Upper lobe of left lung (tissue), 6 donors: ENCODE measurements at regions not wholly inside any gene's neighbourhood (a gene's known extent, or its start where the extent isn't known, plus 50 kb on each side); places are given as distances from the start of the nearest gene placed in this dataset.

Experiments used
- ATAC-seq, 2 donors: fragments of 200-7000 bp; cut with Tn5 transposase; one replicate each; pipeline ENCODE4 v1.9.1; 2022; ENCODE audit warnings: mild to moderate bottlenecking in 2 of 2, moderate library complexity in 2 of 2; ENCODE audit not compliant: low FRiP score in 2 of 2
- DNase-seq, 2 donors: peaks; one replicate each; pipeline ENCODE4 v3.0.0-alpha.2; 2019 to 2020
- H3K27ac ChIP-seq, 4 donors: fragments of 200-600 bp; sonication (generic); one replicate each; pipeline ENCODE4 v1.5.1; 2016 to 2019
- H3K27me3 ChIP-seq, 4 donors: fragments of 200-600 bp; sonication (generic); one replicate each; pipeline ENCODE4 v1.5.1; 2017 to 2019
- H3K36me3 ChIP-seq, 4 donors: fragments of 200-600 bp; sonication (generic); one replicate each; pipeline ENCODE4 v1.5.1; 2016 to 2019
- H3K4me1 ChIP-seq, 4 donors: fragments of 200-600 bp; sonication (generic); one replicate each; pipeline ENCODE4 v1.5.1; 2018 to 2019
- H3K4me3 ChIP-seq, 4 donors: fragments of 200-600 bp; sonication (generic); one replicate each; pipeline ENCODE4 v1.5.1; 2017 to 2019; ENCODE audit warnings: mild to moderate bottlenecking in 2 of 4, moderate library complexity in 1 of 4
- H3K9me3 ChIP-seq, 4 donors: fragments of 200-600 bp; sonication (generic); one replicate each; pipeline ENCODE4 v1.5.1; 2018 to 2019
- CTCF ChIP-seq, 6 experiments: fragments of 450-650 bp in 4 of 6; fragments of 200-600 bp in 2 of 6; sonication (generic) in 2 of 6; IDR thresholded peaks; one replicate each; pipeline ENCODE4 v1.5.1; 2016 to 2019; ENCODE audit warnings: antibody characterized with exemption in 6 of 6
- EP300 ChIP-seq, 4 donors: sonication (generic); formaldehyde crosslinking; IDR thresholded peaks; one replicate each; pipeline ENCODE4 v1.5.1; 2017; ENCODE audit warnings: antibody characterized with exemption in 4 of 4, control low read depth in 2 of 4
- POLR2A ChIP-seq, 4 donors: fragments of 450-650 bp; IDR thresholded peaks; one replicate each; pipeline ENCODE4 v1.5.1; 2016 to 2017; ENCODE audit warnings: antibody characterized with exemption in 4 of 4, mild to moderate bottlenecking in 2 of 4
- POLR2AphosphoS5 ChIP-seq, 2 donors: sonication (generic); formaldehyde crosslinking; IDR thresholded peaks; one replicate each; pipeline ENCODE4 v1.5.1; 2017; ENCODE audit warnings: antibody characterized with exemption in 2 of 2
- WGBS, 2 donors: methylation state at CpG; one replicate each; pipeline ENCODE4 v1.1.5; 2017 to 2018; 5-methylcytosine and 5-hydroxymethylcytosine counted together
- donor health status: DM: no; HTN: no; CAD: no; lungs with moderate emphysema.
- donor health status: DM: no; HTN: yes; CAD: no; lungs with severe emphysema.

GRCh38 chr10:117448802-117449201 lies 73.6 kb upstream of the PDZD8 start:
- H3K4me1 ChIP-seq: no peaks in the 10 kb centered on the region
- no peaks in the 10 kb centered on the region for H3K27me3 ChIP-seq
- no peaks in the 10 kb centered on the region for H3K36me3 ChIP-seq
- H3K27ac ChIP-seq: no peak overlapping the region
- H3K9me3 ChIP-seq: no peaks in the 10 kb centered on the region
- WGBS, 2 donors: 28 to 47% methylated on average over 2 to 5 of the region's 5 CpGs
- ATAC-seq (no peak), DNase-seq (no peak)
- TF ChIP-seq CTCF (IDR thresholded peaks at IDR 0.05): no peak
- no peak for TF ChIP-seq POLR2AphosphoS5 (IDR thresholded peaks at IDR 0.05)
- TF ChIP-seq POLR2A (IDR thresholded peaks at IDR 0.05): no peak
- TF ChIP-seq EP300 (IDR thresholded peaks at IDR 0.05): no peak
- no peak overlapping the region for H3K4me3 ChIP-seq

GRCh38 chr10:117445992-117446391 lies 70.8 kb upstream of the PDZD8 start:
- 90 to 95% methylated on average over 3 of the region's 3 CpGs for WGBS, 2 donors
- H3K4me3 ChIP-seq: no peak overlapping the region
- H3K4me1 ChIP-seq: peaks cover 0 to 7% (median 5%) of the 10 kb centered on the region in 4 donors
- no peaks in the 10 kb centered on the region for H3K36me3 ChIP-seq
- no peaks in the 10 kb centered on the region for H3K9me3 ChIP-seq
- H3K27me3 ChIP-seq: no peaks in the 10 kb centered on the region
- no peak overlapping the region for H3K27ac ChIP-seq
- ATAC-seq: no peak
- DNase-seq: no peak
- no peak for TF ChIP-seq POLR2AphosphoS5 (IDR thresholded peaks at IDR 0.05)
- no peak for TF ChIP-seq EP300 (IDR thresholded peaks at IDR 0.05)
- no peak for TF ChIP-seq POLR2A (IDR thresholded peaks at IDR 0.05)
- no peak for TF ChIP-seq CTCF (IDR thresholded peaks at IDR 0.05)

GRCh38 chr10:117444497-117445040 lies 69.3 kb upstream of the PDZD8 start:
- DNase-seq (no peak), ATAC-seq (no peak)
- Histone ChIP-seq H3K27me3 (no peaks in the 10 kb centered on the region), H3K9me3 (no peaks in the 10 kb centered on the region), H3K4me1 (peaks cover 0 to 7% (median 5%) of the 10 kb centered on the region in 4 donors), H3K36me3 (no peaks in the 10 kb centered on the region), H3K27ac (no peak overlapping the region), H3K4me3 (no peak overlapping the region)
- TF ChIP-seq POLR2A (IDR thresholded peaks at IDR 0.05): no peak
- TF ChIP-seq EP300 (IDR thresholded peaks at IDR 0.05): no peak
- TF ChIP-seq POLR2AphosphoS5 (IDR thresholded peaks at IDR 0.05): no peak
- TF ChIP-seq CTCF (IDR thresholded peaks at IDR 0.05): no peak
- WGBS, 2 donors: 88 to 94% methylated on average over 4 of the region's 4 CpGs

GRCh38 chr10:117443686-117444041 lies 68.4 kb upstream of the PDZD8 start:
- Histone ChIP-seq H3K4me1 (peaks cover 0 to 7% (median 5%) of the 10 kb centered on the region in 4 donors), H3K36me3 (no peaks in the 10 kb centered on the region), H3K4me3 (no peak overlapping the region), H3K9me3 (no peaks in the 10 kb centered on the region), H3K27ac (no peak overlapping the region), H3K27me3 (no peaks in the 10 kb centered on the region)
- ATAC-seq: no peak
- TF ChIP-seq EP300 (IDR thresholded peaks at IDR 0.05) (no peak), POLR2AphosphoS5 (IDR thresholded peaks at IDR 0.05) (no peak), CTCF (IDR thresholded peaks at IDR 0.05) (no peak), POLR2A (IDR thresholded peaks at IDR 0.05) (no peak)
- WGBS, 2 donors: 82 to 90% methylated on average over 6 of the region's 6 CpGs
- DNase-seq: no peak

- TF ChIP-seq CTCF (IDR thresholded peaks at IDR 0.05) (peak; percentile 78 to 88 (median 84)), POLR2A (IDR thresholded peaks at IDR 0.05) (no peak)
- peak; percentile 80 to 84 for ATAC-seq
- H3K27ac ChIP-seq: no peak overlapping the region
- H3K27me3 ChIP-seq: no peaks in the 10 kb centered on the region
- H3K4me3 ChIP-seq: peak overlapping the region in 1 of 4 donors; percentile 12
- DNase-seq: peak; percentile 46 to 83
- peaks cover 0 to 7% (median 5%) of the 10 kb centered on the region in 4 donors for H3K4me1 ChIP-seq
- H3K36me3 ChIP-seq: no peaks in the 10 kb centered on the region
- H3K9me3 ChIP-seq: no peaks in the 10 kb centered on the region
- WGBS, 2 donors: 19 to 24% methylated on average over 11 to 15 of the region's 15 CpGs
Observed at GRCh38 chr10:117442944-117443685, 67.9 kb upstream of the PDZD8 start.
